Glutamatergic neuron (in vitro differentiated cells): ENCODE measurements at regions not wholly inside any gene's neighbourhood (a gene's known extent, or its start where the extent isn't known, plus 50 kb on each side); places are given as distances from the start of the nearest gene placed in this dataset.

Experiments used
- DNase-seq: peaks from one replicate; pipeline ENCODE4 v3.0.0; 2022
- H3K27ac Mint-ChIP-seq: one replicate; pipeline ENCODE4 v1.8.0; 2020; ENCODE audit warnings: mild to moderate bottlenecking, mixed read lengths, inconsistent platforms; ENCODE audit not compliant: unreplicated experiment
- H3K27me3 Mint-ChIP-seq: one replicate; pipeline ENCODE4 v1.8.0; 2020; ENCODE audit warnings: mild to moderate bottlenecking, moderate library complexity, mixed read lengths, inconsistent platforms; ENCODE audit not compliant: unreplicated experiment
- H3K36me3 Mint-ChIP-seq: one replicate; pipeline ENCODE4 v1.8.0; 2020; ENCODE audit warnings: mild to moderate bottlenecking, mixed read lengths, inconsistent platforms; ENCODE audit not compliant: unreplicated experiment
- H3K4me1 Mint-ChIP-seq: one replicate; pipeline ENCODE4 v1.8.0; 2020; ENCODE audit warnings: mild to moderate bottlenecking, low read depth, mixed read lengths, inconsistent platforms; ENCODE audit not compliant: unreplicated experiment
- H3K4me3 Mint-ChIP-seq: one replicate; pipeline ENCODE4 v1.8.0; 2020; ENCODE audit warnings: mild to moderate bottlenecking, mixed read lengths, inconsistent platforms; ENCODE audit not compliant: unreplicated experiment
- H3K9me3 Mint-ChIP-seq: one replicate; pipeline ENCODE4 v1.8.0; 2020; ENCODE audit warnings: mild to moderate bottlenecking, moderate library complexity, mixed read lengths, inconsistent platforms; ENCODE audit not compliant: unreplicated experiment
- CTCF ChIP-seq: fragments of 200-600 bp; sonication (generic); IDR thresholded peaks from one replicate; pipeline ENCODE4 v1.5.0; 2021; ENCODE audit not compliant: partially characterized antibody, unreplicated experiment

GRCh38 chr2:107028661-107029060 is 142.7 kb upstream of the ST6GAL2 start:
- Mint-ChIP-seq H3K27ac (no peak overlapping the region), H3K27me3 (no peaks in the 10 kb centered on the region), H3K9me3 (no peaks in the 10 kb centered on the region), H3K4me3 (no peak overlapping the region), H3K36me3 (peaks cover 5% of the 10 kb centered on the region), H3K4me1 (no peaks in the 10 kb centered on the region)
- TF ChIP-seq CTCF: no peak
- no peak for DNase-seq

DNA sequence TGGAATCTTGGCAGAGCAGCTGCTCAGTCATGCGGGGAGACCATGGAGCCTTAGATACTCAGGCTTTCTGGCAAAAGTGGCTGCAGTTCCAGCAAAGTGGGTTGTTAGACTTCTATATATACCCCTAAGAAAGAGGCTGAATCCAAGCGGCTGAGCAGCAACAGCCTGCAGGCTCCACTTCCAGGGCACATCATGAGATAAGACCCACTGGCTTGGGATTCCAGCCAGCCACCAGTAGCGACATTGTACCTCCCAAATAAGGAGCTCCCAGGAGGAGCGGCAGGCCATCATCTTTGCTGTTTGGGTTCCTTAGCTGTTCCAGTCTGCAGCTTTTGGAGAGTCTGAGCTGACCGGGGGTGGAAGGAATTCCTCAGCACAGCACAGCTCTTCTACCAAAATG is 150.3 kb upstream of the ST6GAL2 start:
- Mint-ChIP-seq H3K27me3 (no peaks in the 10 kb centered on the region), H3K4me3 (no peak overlapping the region), H3K27ac (no peak overlapping the region), H3K4me1 (no peaks in the 10 kb centered on the region), H3K9me3 (no peaks in the 10 kb centered on the region), H3K36me3 (peaks cover 14% of the 10 kb centered on the region)
- TF ChIP-seq CTCF: no peak
- no peak for DNase-seq

- no peak overlapping the region for H3K27ac Mint-ChIP-seq
- no peaks in the 10 kb centered on the region for H3K36me3 Mint-ChIP-seq
- H3K4me3 Mint-ChIP-seq: no peak overlapping the region
- H3K27me3 Mint-ChIP-seq: no peaks in the 10 kb centered on the region
- peaks cover 2% of the 10 kb centered on the region for H3K9me3 Mint-ChIP-seq
- H3K4me1 Mint-ChIP-seq: peaks cover 5% of the 10 kb centered on the region
- no peak for DNase-seq
- TF ChIP-seq CTCF: no peak
Measured at GRCh38 chr2:107062173-107062572, 176.2 kb upstream of the ST6GAL2 start.

- no peak for TF ChIP-seq CTCF
- Mint-ChIP-seq H3K27me3 (no peaks in the 10 kb centered on the region), H3K36me3 (no peaks in the 10 kb centered on the region), H3K4me3 (no peak overlapping the region), H3K9me3 (peaks cover 2% of the 10 kb centered on the region), H3K4me1 (peaks cover 5% of the 10 kb centered on the region), H3K27ac (no peak overlapping the region)
- DNase-seq: no peak
Measured at GRCh38 chr2:107062599-107063220, 176.7 kb upstream of the ST6GAL2 start.

- Mint-ChIP-seq H3K4me1 (peaks cover 5% of the 10 kb centered on the region), H3K4me3 (no peak overlapping the region), H3K27ac (no peak overlapping the region), H3K27me3 (no peaks in the 10 kb centered on the region), H3K36me3 (no peaks in the 10 kb centered on the region), H3K9me3 (peaks cover 2% of the 10 kb centered on the region)
- no peak for DNase-seq
- TF ChIP-seq CTCF: no peak
Measured at GRCh38 chr2:107063228-107063627, 177.3 kb upstream of the ST6GAL2 start.
